HUDEP-2 (cell line): ENCODE measurements at regions not wholly inside any gene's neighbourhood (a gene's known extent, or its start where the extent isn't known, plus 50 kb on each side); places are given as distances from the start of the nearest gene placed in this dataset.
"Not testable (repeated sequence)": the region's sequence is repeated elsewhere in the genome, so short reads cannot be mapped to it uniquely, and the experiment has no call there.

ENCODE experiments used
- DNase-seq, 76 experiments: peaks; one replicate each; lab custom pipeline; 2025; ENCODE audit not compliant: unreplicated experiment in 76 of 76; lab: John Stamatoyannopoulos, UW

DNA sequence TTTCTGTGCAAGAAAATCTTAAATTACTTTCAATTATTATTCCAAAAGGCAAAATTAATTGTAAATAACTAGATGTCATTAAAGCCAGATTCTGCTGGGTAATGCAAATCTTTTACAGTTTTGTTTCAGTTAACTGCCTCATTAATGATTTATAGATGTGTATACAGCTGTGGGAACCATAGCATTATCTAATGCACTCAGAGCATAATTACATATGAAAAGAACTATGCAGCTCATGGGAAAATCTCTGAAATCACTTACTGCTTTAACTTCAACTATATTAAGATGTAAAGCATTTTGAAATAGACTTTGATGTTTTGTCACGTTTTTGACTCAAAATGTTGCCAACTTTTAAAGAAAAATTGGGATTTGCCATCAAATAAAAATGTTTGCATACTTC, 630.3 kb upstream of the KLHL4 start:
- DNase-seq, result no peak

GRCh38 chrX:86910027-86910426, 607.6 kb upstream of the KLHL4 start:
- DNase-seq, result no peak

DNA sequence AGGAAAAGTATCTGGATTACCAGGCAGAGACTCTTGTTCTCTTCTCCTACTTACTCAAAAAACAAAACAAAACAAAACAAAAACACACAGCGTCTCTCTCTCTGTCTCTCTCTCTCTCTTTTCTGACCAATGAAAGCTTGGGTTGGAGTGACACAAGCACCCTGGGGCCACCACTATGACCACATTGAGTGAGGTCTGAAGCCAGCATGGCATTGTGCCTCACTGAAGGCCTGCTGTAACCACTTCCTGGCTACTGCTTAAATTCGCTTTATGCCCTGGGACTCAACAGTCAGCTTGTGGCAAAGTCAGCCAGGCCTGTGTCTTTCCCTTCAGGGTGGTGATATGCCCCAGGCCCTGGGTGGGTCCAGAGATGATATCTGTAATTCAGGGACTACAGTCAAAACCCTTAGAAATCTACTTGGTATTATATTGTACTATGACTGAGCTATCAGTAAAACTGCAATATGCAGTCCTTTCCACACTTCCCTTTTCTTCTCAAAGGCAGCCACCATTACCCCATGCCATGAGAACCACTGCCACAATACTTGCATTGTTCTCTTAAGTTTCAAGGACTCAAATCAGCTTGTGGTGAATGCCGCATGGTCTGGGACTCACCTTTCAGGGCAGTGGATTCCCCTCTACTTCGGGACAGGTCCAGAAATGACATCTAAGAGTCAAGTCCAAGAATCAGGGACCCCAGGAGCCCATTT, 606.8 kb upstream of the KLHL4 start:
- DNase-seq, result no peak

GRCh38 chrX:86914569-86914968, 603.0 kb upstream of the KLHL4 start:
- no peak for DNase-seq

DNA sequence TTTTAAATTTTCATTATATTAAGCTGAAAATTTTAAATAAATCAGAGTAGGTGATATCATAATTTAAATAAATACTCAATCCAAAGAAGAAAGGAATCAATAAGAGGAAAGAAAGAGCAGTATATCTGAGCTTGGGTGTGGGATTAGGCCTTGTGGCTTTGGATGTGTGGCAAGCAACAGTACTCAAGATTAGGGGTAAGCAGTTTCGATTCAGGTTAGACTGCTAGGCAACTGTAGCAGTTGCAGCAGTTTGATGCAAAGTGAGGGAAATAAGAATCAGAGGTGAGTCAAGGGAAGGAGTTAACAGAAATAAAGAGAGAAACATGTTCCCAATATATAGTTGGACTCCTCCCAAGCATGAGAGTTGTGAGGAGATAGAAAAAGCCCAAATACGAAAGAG, 599.6 kb upstream of the KLHL4 start:
- no peak for DNase-seq

GRCh38 chrX:86930419-86930818, 587.2 kb upstream of the KLHL4 start:
- DNase-seq, result no peak

DNA sequence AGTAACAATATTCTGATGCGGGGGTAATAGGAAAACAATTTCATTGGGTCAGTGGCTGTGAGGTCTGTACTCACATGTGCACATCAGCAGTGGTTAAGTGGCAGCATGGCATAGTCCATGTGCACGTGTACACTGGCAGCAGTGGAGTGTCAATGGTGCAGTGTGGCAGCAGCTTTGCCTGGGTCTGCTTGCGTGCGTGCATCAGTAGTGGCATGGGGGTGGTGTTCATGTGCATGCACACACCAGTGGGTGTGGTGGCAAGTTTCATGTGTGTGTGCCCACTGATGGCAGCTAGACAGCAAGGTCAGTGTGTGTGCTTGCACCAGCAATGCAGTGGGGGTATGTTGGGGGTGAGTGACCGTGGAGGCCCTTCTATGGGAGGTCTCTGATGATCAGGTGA, 581.6 kb upstream of the KLHL4 start:
- no peak for DNase-seq

GRCh38 chrX:86946569-86946968, 571.0 kb upstream of the KLHL4 start:
- peak in 4 of 76 experiments; percentile 0 to 2 (median 0) for DNase-seq

- no peak for DNase-seq
Measured at GRCh38 chrX:86964321-86964720, 553.3 kb upstream of the KLHL4 start.

GRCh38 chrX:86981326-86981879, 536.2 kb upstream of the KLHL4 start:
- DNase-seq, result no peak

GRCh38 chrX:86987351-86987750, 530.3 kb upstream of the KLHL4 start:
- DNase-seq, result not testable (repeated sequence)

- DNase-seq, result no peak
Measured at GRCh38 chrX:87003031-87003430, 514.6 kb upstream of the KLHL4 start.

- DNase-seq, result no peak
Measured at GRCh38 chrX:87005183-87005582, 512.4 kb upstream of the KLHL4 start.

- no peak for DNase-seq
Measured at GRCh38 chrX:87005885-87006284, 511.7 kb upstream of the KLHL4 start.

DNA sequence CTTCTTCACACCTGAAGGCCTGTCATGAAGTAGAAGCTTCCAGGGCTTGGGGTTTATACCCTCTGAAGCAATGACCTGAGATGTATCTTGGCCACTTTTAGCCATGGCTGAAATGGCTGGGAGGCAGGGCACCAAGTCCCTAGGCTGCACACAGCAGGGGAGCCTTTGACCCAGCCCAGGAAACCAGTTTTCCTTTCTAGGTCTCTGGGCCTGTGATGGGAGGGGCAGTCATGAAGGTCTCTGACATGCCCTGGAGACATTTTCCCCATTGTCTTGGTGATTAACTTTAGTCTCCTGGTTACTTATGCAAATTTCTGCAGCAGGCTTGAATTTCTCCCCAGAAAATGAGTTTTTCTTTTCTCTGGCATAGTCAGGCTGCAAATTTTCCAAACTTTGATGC, 511.0 kb upstream of the KLHL4 start:
- no peak for DNase-seq

DNA sequence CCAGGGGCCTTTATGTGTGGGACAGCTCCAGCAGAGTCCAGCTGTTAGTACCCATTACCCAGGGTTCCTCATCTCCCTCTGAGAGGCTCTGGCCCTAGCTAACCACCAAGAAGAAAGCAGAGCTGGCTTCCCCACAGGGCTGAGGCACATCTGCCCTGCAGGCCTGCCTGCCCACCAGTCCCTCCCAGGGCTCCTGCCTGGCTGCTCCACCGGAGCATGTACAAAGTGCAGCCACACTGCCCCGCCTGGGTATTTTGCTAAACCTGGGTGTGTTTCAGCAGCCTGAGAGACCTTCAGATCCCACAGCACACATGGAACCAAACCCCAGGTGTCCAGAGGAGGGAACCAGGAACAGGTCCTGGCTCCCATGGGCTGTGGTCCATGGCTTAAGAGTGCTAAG, 500.4 kb upstream of the KLHL4 start:
- no peak for DNase-seq

- not testable (repeated sequence) for DNase-seq
Measured at GRCh38 chrX:87033115-87033514, 484.5 kb upstream of the KLHL4 start.

- no peak for DNase-seq
Measured at GRCh38 chrX:87045352-87045751, 472.2 kb upstream of the KLHL4 start.

DNA sequence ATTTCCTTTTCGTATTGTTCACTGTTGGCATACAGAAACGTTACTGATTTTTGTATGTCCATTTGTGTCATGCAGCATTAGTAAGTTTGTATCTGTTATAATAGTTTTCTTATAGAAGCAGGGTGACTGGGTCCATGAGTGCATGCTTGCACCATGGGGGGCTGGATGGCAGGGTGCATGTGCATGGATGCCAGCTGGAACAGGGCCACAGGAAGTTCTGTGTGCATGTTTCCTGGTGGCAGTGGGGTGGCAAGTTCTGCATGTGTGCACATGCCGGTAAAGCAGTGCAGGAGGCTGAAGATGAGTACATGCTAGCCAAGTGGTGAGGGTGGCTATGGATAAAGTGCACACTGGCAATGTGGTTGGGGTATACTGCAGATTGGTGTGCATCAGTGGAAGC, 468.0 kb upstream of the KLHL4 start:
- DNase-seq, result no peak

DNA sequence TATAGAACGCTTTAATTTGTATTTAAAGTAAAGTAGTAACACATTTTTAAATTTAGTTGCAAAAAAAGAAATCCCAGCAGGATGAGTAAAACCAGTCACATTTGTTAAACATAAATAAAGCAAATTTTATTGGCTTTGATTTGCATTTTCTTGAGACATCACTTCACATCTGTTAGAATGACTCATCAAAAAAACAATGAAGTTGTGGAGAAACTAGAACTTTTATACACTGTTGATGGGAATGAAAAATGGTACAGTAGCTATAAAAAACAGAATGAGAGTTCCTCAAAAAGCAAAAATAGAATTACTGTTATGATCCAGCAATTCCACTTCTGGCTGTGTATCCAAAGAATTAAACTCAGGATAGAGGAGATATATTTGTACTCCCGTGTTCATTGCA, 454.0 kb upstream of the KLHL4 start:
- DNase-seq, result no peak

DNA sequence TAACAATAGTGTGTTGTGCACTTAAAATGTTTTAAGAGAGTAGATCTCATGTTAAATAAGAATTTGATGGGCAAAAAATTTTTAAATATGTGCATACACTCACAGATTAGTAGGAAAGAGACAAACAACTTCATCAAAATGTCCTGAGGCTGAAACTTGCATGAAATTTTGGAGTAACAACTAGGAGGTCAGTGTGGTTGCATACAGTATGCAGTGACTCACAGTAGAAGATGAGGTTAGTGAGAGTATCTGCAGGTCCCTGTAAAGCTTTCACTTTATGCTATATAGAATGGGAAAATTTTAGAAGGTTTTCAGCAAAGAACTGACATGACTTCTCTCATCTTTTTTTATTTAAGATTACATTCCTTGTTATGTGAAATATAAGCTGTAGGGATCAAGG, 453.1 kb upstream of the KLHL4 start:
- no peak for DNase-seq

DNA sequence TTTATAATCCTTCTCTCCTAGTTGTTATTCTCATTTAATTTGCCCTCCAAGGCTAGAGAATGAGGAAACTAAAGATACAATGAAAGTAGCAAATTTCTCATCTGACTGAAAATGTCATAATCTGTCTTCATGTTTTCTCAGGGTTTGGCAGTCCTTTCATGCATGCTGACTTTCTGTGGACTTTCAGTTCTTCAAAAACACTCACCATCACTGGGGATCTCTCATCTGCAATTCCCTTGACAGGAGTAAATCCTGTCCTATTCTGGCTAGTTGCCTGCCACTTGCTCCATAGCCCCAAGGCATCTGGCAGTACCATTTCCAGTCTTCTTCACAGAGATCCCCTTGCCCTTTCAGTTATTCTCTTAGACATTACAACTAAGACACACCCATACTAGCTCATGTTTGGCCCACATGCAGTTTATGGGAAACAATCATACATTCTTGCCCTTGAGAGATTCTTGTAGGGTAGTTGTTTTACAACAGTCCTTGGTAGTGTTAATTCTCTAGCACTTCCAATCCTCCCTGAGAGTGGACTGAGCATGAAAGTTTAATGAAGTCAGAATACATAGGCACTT, 449.7 kb upstream of the KLHL4 start:
- no peak for DNase-seq
